ENCODE measurements at regions not wholly inside any gene's neighbourhood (a gene's known extent, or its start where the extent isn't known, plus 50 kb on each side); places are given as distances from the start of the nearest gene placed in this dataset.
A peak's percentile ranks its signal among the peaks of the same experiment; 100 is the strongest.

- Histone ChIP-seq H3K36me3 (replicated peaks; ENCODE audit: control insufficient read depth, insufficient read depth, low read length) (no peaks in the 10 kb centered on the region), H3K4me3 (ENCODE audit: insufficient read depth, low read depth, low read length) (no peak overlapping the region), H3K27me3 (ENCODE audit: control insufficient read depth, insufficient read depth, low read length) (no peaks in the 10 kb centered on the region)
- DNase-seq: no peak
Observed at GRCh38 chr4:59054086-59054485, 1943.9 kb upstream of the IGFBP7 start.

GRCh38 chr4:59057804-59058203 lies 1947.6 kb upstream of the IGFBP7 start:
- DNase-seq: no peak
- no peaks in the 10 kb centered on the region for H3K36me3 ChIP-seq (replicated peaks; ENCODE audit: control insufficient read depth, insufficient read depth, low read length)
- H3K4me3 ChIP-seq (ENCODE audit: insufficient read depth, low read depth, low read length): no peak overlapping the region
- no peaks in the 10 kb centered on the region for H3K27me3 ChIP-seq (ENCODE audit: control insufficient read depth, insufficient read depth, low read length)

GRCh38 chr4:59058543-59058942 lies 1948.4 kb upstream of the IGFBP7 start:
- DNase-seq: no peak
- no peak overlapping the region for H3K4me3 ChIP-seq (ENCODE audit: insufficient read depth, low read depth, low read length)
- no peaks in the 10 kb centered on the region for H3K36me3 ChIP-seq (replicated peaks; ENCODE audit: control insufficient read depth, insufficient read depth, low read length)
- no peaks in the 10 kb centered on the region for H3K27me3 ChIP-seq (ENCODE audit: control insufficient read depth, insufficient read depth, low read length)

DNA sequence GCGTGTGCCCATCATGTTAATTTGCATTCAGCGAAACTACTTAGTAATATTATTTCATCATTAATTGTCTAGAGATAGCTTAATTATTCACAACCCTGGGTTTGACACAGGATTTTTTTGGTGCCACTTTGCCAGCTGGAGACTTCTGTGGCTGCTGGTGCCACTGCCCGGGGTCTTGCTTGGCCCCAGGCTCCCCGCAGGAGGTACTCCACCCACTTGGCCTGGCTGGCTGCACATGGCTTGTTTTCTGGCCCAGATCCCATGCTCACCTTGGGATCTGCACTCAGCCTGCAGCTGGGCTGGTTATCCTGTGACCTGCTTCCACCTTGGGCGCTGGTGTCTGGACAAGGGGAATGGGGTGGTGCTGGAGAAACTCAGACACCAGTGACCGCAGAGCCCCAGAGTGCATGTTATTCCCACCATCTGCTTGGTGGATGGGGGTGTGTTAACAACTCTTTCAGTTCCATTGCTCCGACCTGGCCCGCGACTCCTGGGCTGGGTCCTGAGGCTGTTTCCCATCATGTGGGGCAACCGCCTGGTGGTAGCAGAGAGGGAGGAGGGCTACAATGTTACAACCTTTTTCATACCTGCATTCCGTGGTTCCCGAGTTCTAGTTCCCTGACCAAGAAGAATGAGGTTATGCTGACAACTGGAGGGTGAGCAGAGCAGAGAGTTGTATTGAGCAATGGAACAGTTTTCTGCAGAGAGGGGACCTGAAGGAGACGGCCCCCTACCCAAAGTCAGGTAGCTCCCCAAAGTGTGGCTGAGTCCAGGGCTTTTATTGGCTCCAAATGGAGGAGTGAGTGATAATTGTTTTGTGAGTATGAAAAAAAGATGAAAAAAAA lies 1950.0 kb upstream of the IGFBP7 start:
- Histone ChIP-seq H3K36me3 (replicated peaks; ENCODE audit: control insufficient read depth, insufficient read depth, low read length) (no peaks in the 10 kb centered on the region), H3K27me3 (ENCODE audit: control insufficient read depth, insufficient read depth, low read length) (no peaks in the 10 kb centered on the region)
- no peak for DNase-seq

DNA sequence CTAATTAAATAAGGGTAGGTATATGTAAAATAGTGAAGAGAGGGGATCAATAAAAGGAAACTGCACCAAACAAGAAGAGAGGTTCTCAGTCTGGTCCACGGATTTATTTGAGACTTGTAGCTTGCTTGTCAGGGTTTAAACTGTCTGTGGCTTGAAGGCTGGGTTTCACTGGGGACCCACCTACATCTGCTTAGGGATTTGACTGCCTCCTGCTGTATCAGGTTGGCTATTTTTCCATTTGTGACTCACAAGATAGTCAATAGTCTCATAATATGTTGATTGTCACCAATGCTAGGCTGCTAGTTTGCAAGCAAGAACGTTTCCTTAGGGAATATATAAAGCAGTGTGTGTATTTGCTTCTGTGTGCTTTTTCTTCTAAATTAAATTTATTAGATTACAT lies 1950.7 kb upstream of the IGFBP7 start:
- no peak for DNase-seq
- H3K36me3 ChIP-seq (replicated peaks; ENCODE audit: control insufficient read depth, insufficient read depth, low read length): no peaks in the 10 kb centered on the region
- H3K27me3 ChIP-seq (ENCODE audit: control insufficient read depth, insufficient read depth, low read length): no peaks in the 10 kb centered on the region
- no peak overlapping the region for H3K4me3 ChIP-seq (ENCODE audit: insufficient read depth, low read depth, low read length)

More for the DNA sequence above, 1950.0 kb upstream of the IGFBP7 start:
- H3K4me3 ChIP-seq (ENCODE audit: insufficient read depth, low read depth, low read length): no peak overlapping the region

- no peaks in the 10 kb centered on the region for H3K27me3 ChIP-seq (ENCODE audit: control insufficient read depth, insufficient read depth, low read length)
- DNase-seq: no peak
- H3K36me3 ChIP-seq (replicated peaks; ENCODE audit: control insufficient read depth, insufficient read depth, low read length): no peaks in the 10 kb centered on the region
- H3K4me3 ChIP-seq (ENCODE audit: insufficient read depth, low read depth, low read length): no peak overlapping the region
Observed at GRCh38 chr4:59063015-59063720, 1953.0 kb upstream of the IGFBP7 start.

DNA sequence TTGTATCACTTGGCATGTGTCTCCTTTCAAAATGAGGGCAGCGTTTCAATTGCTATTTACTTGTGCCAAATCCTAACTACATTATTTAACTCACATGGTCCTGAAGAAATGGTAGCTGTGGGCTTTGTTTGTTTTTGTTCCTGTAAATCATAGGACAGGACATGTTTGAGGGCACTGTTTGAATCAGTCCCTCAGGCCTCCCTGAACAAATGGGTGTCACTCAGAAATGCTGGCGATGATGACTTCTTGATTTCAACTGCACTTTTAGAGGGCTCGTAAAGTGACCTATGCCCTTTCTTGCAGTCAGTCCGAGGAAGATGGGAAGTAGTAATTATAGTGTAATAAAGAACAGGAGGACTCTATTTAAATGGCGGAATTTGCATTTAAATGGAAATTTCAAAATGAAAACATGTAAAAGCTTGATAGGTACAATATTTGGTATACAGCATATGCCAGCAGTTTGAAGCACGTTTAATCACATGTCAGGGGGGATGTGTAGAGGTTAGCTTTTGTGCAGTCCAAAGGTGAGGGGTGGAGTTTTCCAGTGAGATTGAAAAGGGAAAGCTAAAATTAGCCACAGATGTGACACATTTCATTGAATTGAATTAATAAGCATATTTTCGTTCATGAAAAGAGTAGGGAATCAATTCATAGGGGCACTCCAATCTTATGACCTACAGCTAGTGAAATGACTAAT lies 1958.7 kb upstream of the IGFBP7 start:
- DNase-seq: no peak
- Histone ChIP-seq H3K4me3 (ENCODE audit: insufficient read depth, low read depth, low read length) (no peak overlapping the region), H3K36me3 (replicated peaks; ENCODE audit: control insufficient read depth, insufficient read depth, low read length) (no peaks in the 10 kb centered on the region), H3K27me3 (ENCODE audit: control insufficient read depth, insufficient read depth, low read length) (no peaks in the 10 kb centered on the region)

GRCh38 chr4:59086410-59086809 lies 1976.2 kb upstream of the IGFBP7 start:
- Histone ChIP-seq H3K4me3 (ENCODE audit: insufficient read depth, low read depth, low read length) (no peak overlapping the region), H3K27me3 (ENCODE audit: control insufficient read depth, insufficient read depth, low read length) (no peaks in the 10 kb centered on the region), H3K36me3 (replicated peaks; ENCODE audit: control insufficient read depth, insufficient read depth, low read length) (no peaks in the 10 kb centered on the region)
- no peak for DNase-seq

- Histone ChIP-seq H3K27me3 (ENCODE audit: control insufficient read depth, insufficient read depth, low read length) (no peaks in the 10 kb centered on the region), H3K36me3 (replicated peaks; ENCODE audit: control insufficient read depth, insufficient read depth, low read length) (no peaks in the 10 kb centered on the region), H3K4me3 (ENCODE audit: insufficient read depth, low read depth, low read length) (no peak overlapping the region)
- DNase-seq: no peak
Observed at GRCh38 chr4:59091146-59092142, 1981.3 kb upstream of the IGFBP7 start.

DNA sequence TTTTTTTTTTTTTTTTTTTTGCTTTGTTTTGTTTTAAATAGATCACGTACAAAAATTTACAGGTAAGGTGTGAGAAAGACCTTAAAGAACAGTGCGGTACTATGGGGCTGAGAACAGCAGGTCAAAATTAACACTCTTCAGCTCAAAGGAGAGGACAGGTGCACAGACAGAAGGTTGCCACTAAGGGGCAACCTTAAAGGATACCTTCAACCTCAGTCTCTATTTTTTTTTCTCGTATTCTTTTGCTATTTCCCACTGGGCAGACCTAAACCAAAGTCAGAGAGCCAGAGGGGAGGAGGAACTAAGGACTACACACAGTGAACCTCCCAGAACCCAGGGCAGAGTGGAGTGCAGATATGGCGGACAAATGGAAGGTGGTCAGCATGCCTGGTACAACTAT lies 1984.3 kb upstream of the IGFBP7 start:
- H3K27me3 ChIP-seq (ENCODE audit: control insufficient read depth, insufficient read depth, low read length): no peaks in the 10 kb centered on the region
- peak; percentile 26 for DNase-seq
- H3K36me3 ChIP-seq (replicated peaks; ENCODE audit: control insufficient read depth, insufficient read depth, low read length): no peaks in the 10 kb centered on the region
- no peak overlapping the region for H3K4me3 ChIP-seq (ENCODE audit: insufficient read depth, low read depth, low read length)

- H3K4me3 ChIP-seq (ENCODE audit: insufficient read depth, low read depth, low read length): no peak overlapping the region
- no peak for DNase-seq
- H3K36me3 ChIP-seq (replicated peaks; ENCODE audit: control insufficient read depth, insufficient read depth, low read length): no peaks in the 10 kb centered on the region
- no peaks in the 10 kb centered on the region for H3K27me3 ChIP-seq (ENCODE audit: control insufficient read depth, insufficient read depth, low read length)
Observed at GRCh38 chr4:59102311-59102710, 1992.1 kb upstream of the IGFBP7 start.

DNA sequence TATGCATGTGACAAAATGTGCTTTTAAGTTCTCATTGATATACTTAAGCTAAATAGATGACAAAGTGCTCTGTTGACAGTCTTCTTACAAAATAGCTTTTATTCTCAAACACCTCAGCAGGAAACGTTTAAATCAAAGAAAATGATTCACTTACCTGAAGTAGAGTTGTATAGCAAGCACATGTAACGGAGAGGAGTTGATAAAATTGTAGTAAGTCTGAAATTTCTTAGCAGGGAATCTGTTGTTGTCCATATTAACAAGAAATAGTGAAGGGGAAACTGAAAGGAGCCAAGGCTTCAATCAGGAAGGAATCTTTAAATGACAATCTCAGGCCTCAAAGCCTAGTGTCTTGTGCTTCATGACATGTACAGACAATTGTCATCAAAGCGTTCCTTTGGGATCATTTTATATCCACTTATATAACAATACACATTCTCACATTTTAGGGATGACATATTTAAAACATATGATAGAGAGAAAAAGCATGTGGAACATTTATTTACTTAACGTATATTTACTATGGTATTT lies 2010.2 kb upstream of the IGFBP7 start:
- Histone ChIP-seq H3K27me3 (ENCODE audit: control insufficient read depth, insufficient read depth, low read length) (no peaks in the 10 kb centered on the region), H3K36me3 (replicated peaks; ENCODE audit: control insufficient read depth, insufficient read depth, low read length) (no peaks in the 10 kb centered on the region), H3K4me3 (ENCODE audit: insufficient read depth, low read depth, low read length) (no peak overlapping the region)
- no peak for DNase-seq

DNA sequence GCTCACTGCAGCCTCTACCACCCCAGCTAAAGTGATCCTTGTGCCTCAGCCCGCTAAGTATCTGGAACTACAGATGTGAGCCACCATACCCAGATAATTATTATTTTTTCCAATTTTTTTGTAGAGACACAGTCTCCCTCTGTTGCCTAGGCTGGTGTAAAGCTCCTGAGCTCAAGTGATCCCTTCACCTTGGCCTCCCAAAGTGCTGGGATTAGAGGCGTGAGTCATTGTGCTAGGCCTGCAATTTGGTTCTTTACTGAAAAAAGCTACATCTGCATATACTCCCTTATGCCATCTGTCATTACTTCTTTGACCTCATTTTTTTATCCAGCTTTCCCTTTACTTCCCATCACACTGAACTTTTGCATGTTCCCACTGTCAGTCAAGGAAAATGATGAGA lies 2012.4 kb upstream of the IGFBP7 start:
- Histone ChIP-seq H3K4me3 (ENCODE audit: insufficient read depth, low read depth, low read length) (no peak overlapping the region), H3K36me3 (replicated peaks; ENCODE audit: control insufficient read depth, insufficient read depth, low read length) (no peaks in the 10 kb centered on the region), H3K27me3 (ENCODE audit: control insufficient read depth, insufficient read depth, low read length) (no peaks in the 10 kb centered on the region)
- DNase-seq: no peak

DNA sequence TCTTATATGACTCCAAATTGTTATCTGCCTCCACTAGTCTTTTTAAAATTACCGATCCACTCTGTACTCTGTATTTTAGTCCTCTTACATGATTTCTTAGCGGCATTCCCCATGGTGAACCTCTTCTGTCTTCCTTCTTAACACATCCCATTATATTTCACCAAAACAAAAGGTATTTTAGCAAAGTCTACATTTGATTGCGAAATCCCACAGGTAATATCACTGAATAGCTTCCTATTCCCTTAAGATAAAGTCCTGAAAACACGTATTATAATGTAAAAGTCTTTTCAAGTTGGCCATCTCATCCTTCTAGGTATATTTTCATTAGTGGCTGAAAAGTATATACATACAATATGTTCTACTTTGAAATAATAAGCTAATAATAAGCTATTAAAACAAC lies 2016.0 kb upstream of the IGFBP7 start:
- no peaks in the 10 kb centered on the region for H3K36me3 ChIP-seq (replicated peaks; ENCODE audit: control insufficient read depth, insufficient read depth, low read length)
- H3K4me3 ChIP-seq (ENCODE audit: insufficient read depth, low read depth, low read length): no peak overlapping the region
- no peak for DNase-seq
- H3K27me3 ChIP-seq (ENCODE audit: control insufficient read depth, insufficient read depth, low read length): no peaks in the 10 kb centered on the region

Measured in H7 (cell line).